Fibroblast of lung (primary cell): ENCODE measurements at regions not wholly inside any gene's neighbourhood (a gene's known extent, or its start where the extent isn't known, plus 50 kb on each side); places are given as distances from the start of the nearest gene placed in this dataset.
"Not testable (repeated sequence)": the region's sequence is repeated elsewhere in the genome, so short reads cannot be mapped to it uniquely, and the experiment has no call there.

Experiments used
- DNase-seq, 2 donors: peaks; one replicate each; pipeline versions ENCODE4 v3.0.0 to v3.0.0-alpha.2; 2010; ENCODE audit warnings: low read depth in 2 of 2
- H2AFZ ChIP-seq: 2 replicates; pipeline ENCODE4 v1.5.1; 2012; ENCODE audit warnings: low read length, control low read depth, inconsistent platforms
- H3K27ac ChIP-seq: 2 replicates; pipeline ENCODE4 v1.5.1; 2011; ENCODE audit warnings: low read length, control low read depth; ENCODE audit not compliant: insufficient read depth
- H3K27me3 ChIP-seq: 2 replicates; pipeline ENCODE4 v1.5.1; 2011; ENCODE audit warnings: mild to moderate bottlenecking, low read length; ENCODE audit not compliant: control insufficient read depth, insufficient read depth
- H3K36me3 ChIP-seq: 2 replicates; pipeline ENCODE4 v1.5.1; 2011; ENCODE audit warnings: low read length; ENCODE audit not compliant: control insufficient read depth, insufficient read depth
- H3K4me1 ChIP-seq: 2 replicates; pipeline ENCODE4 v1.5.1; 2011; ENCODE audit warnings: low read length; ENCODE audit not compliant: control insufficient read depth, insufficient read depth; ENCODE audit errors: extremely low read depth
- H3K4me2 ChIP-seq: 2 replicates; pipeline ENCODE4 v1.5.1; 2011; ENCODE audit warnings: low read length, control low read depth; ENCODE audit not compliant: insufficient read depth; ENCODE audit errors: extremely low read depth
- H3K4me3 ChIP-seq, 4 experiments: fragments of 200-600 bp in 1 of 4; sonication (generic) in 1 of 4; replicated peaks in 1 of 4; 2 replicates each; pipeline ENCODE4 v1.5.1; 2011 to 2016; ENCODE audit warnings: low read length in 4 of 4, low read depth in 3 of 4, mild to moderate bottlenecking in 3 of 4, control low read depth in 2 of 4, inconsistent platforms in 1 of 4, mixed read lengths in 1 of 4; ENCODE audit not compliant: insufficient read depth in 1 of 4; ENCODE audit errors: control extremely low read depth in 1 of 4
- H3K79me2 ChIP-seq: 2 replicates; pipeline ENCODE4 v1.5.1; 2012; ENCODE audit warnings: mild to moderate bottlenecking, low read length, inconsistent platforms; ENCODE audit not compliant: control insufficient read depth, insufficient read depth
- H3K9ac ChIP-seq: 2 replicates; pipeline ENCODE4 v1.5.1; 2011; ENCODE audit warnings: mild to moderate bottlenecking, low read length, control low read depth; ENCODE audit not compliant: insufficient read depth
- H3K9me3 ChIP-seq: 2 replicates; pipeline ENCODE4 v1.5.1; 2012; ENCODE audit warnings: low read depth, low read length; ENCODE audit not compliant: control insufficient read depth, insufficient read depth
- H4K20me1 ChIP-seq: 2 replicates; pipeline ENCODE4 v1.5.1; 2011; ENCODE audit warnings: low read length; ENCODE audit not compliant: control insufficient read depth, insufficient read depth; ENCODE audit errors: extremely low read depth
- EZH2 ChIP-seq: IDR thresholded peaks from 2 replicates; pipeline ENCODE4 v1.5.1; 2012; ENCODE audit warnings: low read length, control low read depth, mild to moderate bottlenecking; ENCODE audit errors: missing control alignments
- TF ChIP-seq, protein P1 (sequence below), 2 donors: IDR thresholded peaks in 1 of 2; conservative IDR thresholded peaks in 1 of 2; 1 replicate in 1 of 2; 2 replicates in 1 of 2; pipeline ENCODE4 v1.5.1; 2011 to 2012; ENCODE audit warnings: low read length in 2 of 2, control low read depth in 1 of 2, inconsistent platforms in 1 of 2, low read depth in 1 of 2, mild to moderate bottlenecking in 1 of 2

DNA sequence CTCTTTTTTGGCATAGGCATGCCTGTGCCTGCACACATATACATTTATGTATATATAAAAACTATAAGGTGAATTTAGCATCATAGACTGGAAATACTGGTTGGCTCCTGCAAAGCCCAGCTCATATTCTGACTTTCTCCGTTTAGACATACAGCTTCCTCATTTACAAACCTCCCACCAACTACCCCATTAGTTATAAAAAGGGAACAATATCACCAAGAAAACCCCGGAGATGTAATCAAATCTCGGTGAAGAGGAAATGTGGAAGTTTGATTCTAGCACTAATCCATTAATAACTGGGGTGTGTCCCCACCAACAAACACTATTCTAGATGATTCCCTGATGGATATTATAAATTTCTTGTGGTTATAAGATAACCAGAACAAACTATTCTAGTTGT, 517.7 kb upstream of the TBL1XR1 start:
- Histone ChIP-seq H3K4me1 (no peaks in the 10 kb centered on the region), H3K4me3 (no peak overlapping the region), H4K20me1 (no peaks in the 10 kb centered on the region), H3K9me3 (no peaks in the 10 kb centered on the region), H3K9ac (no peak overlapping the region), H3K36me3 (no peaks in the 10 kb centered on the region), H3K27me3 (no peaks in the 10 kb centered on the region), H2AFZ (no peak overlapping the region), H3K27ac (no peak overlapping the region), H3K79me2 (no peaks in the 10 kb centered on the region), H3K4me2 (no peak overlapping the region)
- no peak for DNase-seq
- TF ChIP-seq, protein P1, sequence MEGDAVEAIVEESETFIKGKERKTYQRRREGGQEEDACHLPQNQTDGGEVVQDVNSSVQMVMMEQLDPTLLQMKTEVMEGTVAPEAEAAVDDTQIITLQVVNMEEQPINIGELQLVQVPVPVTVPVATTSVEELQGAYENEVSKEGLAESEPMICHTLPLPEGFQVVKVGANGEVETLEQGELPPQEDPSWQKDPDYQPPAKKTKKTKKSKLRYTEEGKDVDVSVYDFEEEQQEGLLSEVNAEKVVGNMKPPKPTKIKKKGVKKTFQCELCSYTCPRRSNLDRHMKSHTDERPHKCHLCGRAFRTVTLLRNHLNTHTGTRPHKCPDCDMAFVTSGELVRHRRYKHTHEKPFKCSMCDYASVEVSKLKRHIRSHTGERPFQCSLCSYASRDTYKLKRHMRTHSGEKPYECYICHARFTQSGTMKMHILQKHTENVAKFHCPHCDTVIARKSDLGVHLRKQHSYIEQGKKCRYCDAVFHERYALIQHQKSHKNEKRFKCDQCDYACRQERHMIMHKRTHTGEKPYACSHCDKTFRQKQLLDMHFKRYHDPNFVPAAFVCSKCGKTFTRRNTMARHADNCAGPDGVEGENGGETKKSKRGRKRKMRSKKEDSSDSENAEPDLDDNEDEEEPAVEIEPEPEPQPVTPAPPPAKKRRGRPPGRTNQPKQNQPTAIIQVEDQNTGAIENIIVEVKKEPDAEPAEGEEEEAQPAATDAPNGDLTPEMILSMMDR (conservative IDR thresholded peaks at IDR 0.05 in 1 of 2, IDR thresholded peaks at IDR 0.05 in 1 of 2; ENCODE audit: low read depth in 1 of 2, low read length in 2 of 2): no peak
- TF ChIP-seq EZH2: no peak

GRCh38 chr3:177715980-177716379, 518.7 kb upstream of the TBL1XR1 start:
- Histone ChIP-seq H3K27ac (no peak overlapping the region), H3K36me3 (no peaks in the 10 kb centered on the region), H3K9ac (no peak overlapping the region), H3K4me1 (no peaks in the 10 kb centered on the region), H3K4me2 (no peak overlapping the region), H3K27me3 (no peaks in the 10 kb centered on the region), H4K20me1 (no peaks in the 10 kb centered on the region), H2AFZ (no peak overlapping the region), H3K4me3 (no peak overlapping the region), H3K9me3 (no peaks in the 10 kb centered on the region), H3K79me2 (no peaks in the 10 kb centered on the region)
- TF ChIP-seq, protein P1 (conservative IDR thresholded peaks at IDR 0.05 in 1 of 2, IDR thresholded peaks at IDR 0.05 in 1 of 2; ENCODE audit: low read depth in 1 of 2, low read length in 2 of 2): no peak
- TF ChIP-seq EZH2: no peak
- no peak for DNase-seq

- H3K79me2 ChIP-seq, H3K9ac ChIP-seq, H3K4me1 ChIP-seq, H3K4me3 ChIP-seq, H3K27ac ChIP-seq, H3K4me2 ChIP-seq, DNase-seq, H3K27me3 ChIP-seq, H4K20me1 ChIP-seq, H3K9me3 ChIP-seq, H3K36me3 ChIP-seq, H2AFZ ChIP-seq: not testable (repeated sequence)
Observed at GRCh38 chr3:177720927-177721326, 523.6 kb upstream of the TBL1XR1 start.
